ENCODE measurements at regions not wholly inside any gene's neighbourhood (a gene's known extent, or its start where the extent isn't known, plus 50 kb on each side); places are given as distances from the start of the nearest gene placed in this dataset.

DNA sequence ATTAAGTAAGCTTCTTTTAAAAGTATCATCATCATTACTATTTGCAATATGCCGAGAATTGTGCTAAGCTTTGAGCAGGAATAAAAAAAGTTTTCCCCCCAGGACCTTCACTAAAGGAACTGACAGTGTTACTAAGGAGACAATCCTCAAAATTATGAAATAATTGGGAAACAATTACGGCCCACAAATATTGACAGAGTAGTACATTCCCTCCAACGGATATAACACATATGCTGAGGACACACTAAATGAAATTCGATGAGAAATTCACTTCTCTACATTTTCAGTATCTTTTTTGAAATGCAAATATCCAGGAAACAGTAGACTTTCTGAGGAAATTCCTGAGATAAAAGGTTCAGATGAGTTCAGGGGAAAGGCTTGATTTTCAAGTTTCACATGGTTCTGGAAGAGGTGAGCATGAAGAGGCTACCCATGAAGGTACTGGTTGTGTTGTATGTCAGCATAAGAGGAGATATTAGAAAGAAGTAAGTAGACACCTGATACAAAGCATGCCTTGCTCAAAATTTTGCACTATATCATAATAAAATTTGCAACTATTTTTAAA, 171.2 kb upstream of the NR5A2 start:
- TF ChIP-seq EZH2 (IDR thresholded peaks at IDR 0.05) (no peak), POLR2AphosphoS5 (IDR thresholded peaks at IDR 0.05; ENCODE audit: borderline replicate concordance, low read depth, low read length) (no peak)

Data from SK-N-MC (cell line).